Hematopoietic multipotent progenitor cell treated with erythropoietin and hydrocortisone succinate and interleukin-3 and kit ligand, for 6 days (in vitro differentiated cells): ENCODE measurements at regions not wholly inside any gene's neighbourhood (a gene's known extent, or its start where the extent isn't known, plus 50 kb on each side); places are given as distances from the start of the nearest gene placed in this dataset.
"Not testable (repeated sequence)": the region's sequence is repeated elsewhere in the genome, so short reads cannot be mapped to it uniquely, and the experiment has no call there.

Experiments
- DNase-seq: peaks from one replicate; pipeline ENCODE4 v3.0.0-alpha.2; 2015

DNA sequence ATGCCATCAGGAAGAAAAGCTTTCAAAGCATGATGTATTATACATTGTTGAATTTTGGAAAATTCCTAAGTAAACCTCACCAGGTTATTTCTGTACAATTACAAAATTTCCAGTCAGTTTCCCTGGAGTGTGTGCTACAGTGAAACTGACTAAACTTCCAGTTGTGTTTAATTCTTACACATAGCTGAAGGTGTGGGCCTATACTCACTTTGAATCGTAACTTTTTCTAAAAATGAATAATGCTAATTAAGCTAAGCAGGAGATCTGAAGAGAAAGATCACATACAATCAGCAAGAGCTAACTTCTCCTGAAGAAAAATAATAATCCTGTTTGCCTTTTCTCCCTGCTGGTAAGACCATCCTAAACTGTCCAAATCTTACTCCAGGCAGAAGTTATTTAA is 537.2 kb upstream of the PBX1 start:
- DNase-seq: no peak

DNA sequence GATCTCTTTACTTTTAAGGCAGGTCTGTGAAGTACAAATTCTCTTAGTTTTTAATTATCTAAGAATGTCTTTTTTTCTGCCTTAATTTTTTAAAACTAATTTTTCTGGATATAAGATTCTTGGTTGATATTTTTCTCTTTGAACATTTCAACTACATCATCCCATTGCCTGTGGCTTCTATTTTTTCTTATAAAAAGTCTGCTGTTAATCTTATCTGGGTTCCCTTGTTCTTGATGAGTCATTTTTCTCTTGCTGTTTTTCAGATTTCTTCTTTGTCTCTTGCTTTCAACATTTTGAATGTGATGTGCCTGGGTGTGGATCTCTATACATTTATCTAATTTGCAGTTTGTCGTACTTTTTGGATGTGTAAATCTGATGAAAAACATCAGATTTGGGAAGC is 525.2 kb upstream of the PBX1 start:
- DNase-seq: no peak

- DNase-seq: no peak
Measured at GRCh38 chr1:164040754-164041153, 518.2 kb upstream of the PBX1 start.

DNA sequence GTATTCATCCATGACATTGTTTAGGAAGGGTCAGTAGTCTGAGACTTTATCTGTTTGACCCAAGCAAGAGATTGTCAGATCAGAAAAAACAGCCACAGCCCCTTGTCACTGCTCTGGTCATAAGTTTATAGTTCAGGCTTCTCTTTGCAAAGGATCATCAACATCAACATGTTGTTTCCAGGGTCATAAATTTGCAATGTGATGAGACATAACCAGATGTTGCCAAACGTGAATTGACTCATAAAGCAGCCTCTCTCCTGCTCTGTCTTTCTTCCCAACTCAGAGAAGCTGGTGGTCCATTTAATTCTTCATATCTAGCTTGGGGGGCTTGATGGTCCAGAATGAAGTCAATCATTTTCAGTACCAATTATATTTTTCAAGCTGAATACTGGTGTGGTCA is 507.2 kb upstream of the PBX1 start:
- DNase-seq: no peak

DNA sequence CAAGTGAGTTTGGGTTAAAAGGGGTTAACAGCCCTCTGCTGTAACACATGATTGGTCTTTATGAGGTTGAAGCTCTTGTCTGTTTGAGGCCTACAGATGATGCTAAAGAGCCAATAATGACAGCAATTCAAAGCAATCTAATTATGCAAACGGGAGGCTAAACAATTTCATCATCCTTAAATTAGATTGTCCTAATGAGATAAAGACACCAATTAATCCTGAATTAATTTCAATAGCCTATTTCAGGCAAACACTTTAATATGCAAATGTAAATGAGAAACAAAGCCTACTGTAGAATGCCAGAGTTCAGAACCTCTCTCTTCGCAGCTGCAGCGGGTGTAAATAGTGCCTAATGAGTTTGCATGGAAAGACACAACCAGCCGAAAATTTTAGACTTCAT is 504.7 kb upstream of the PBX1 start:
- no peak for DNase-seq

DNA sequence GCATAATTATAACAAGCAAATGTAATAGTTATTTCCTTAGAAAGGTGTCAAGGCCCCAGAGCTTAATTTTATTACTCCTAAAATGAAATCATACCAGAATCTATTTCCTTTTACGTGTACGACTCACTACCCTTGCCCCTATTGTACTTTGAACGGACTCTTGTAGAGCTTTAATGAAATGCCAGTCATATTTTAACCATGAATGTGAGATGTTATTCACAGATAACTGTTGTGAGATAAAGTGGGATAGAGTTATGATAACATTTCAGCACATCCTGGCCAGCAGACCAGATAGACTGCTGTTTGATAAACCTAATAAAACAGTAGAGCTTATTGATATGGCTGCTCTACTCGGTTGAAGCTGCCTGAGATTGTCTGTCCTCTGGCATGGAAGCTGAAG is 500.8 kb upstream of the PBX1 start:
- no peak for DNase-seq

- DNase-seq: no peak
Measured at GRCh38 chr1:164061528-164061927, 497.5 kb upstream of the PBX1 start.

DNA sequence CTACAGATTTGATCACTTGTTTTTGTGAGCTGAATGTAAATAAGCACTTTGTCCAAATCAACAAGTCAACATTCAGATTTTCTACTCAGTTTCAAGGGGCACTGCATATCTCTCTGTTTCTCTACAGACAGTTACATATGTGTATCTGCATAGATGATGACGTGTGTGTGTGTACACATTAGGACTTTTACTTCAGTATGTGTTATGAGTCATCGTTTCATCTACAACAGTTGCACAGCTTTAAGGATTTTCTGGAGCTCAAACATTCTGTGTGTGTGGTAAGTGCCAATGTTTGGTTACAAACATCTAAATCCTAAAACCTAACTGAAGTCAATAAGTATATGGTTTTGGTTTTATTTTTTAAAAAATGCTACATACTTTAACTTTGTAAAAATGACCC is 494.5 kb upstream of the PBX1 start:
- DNase-seq: no peak

DNA sequence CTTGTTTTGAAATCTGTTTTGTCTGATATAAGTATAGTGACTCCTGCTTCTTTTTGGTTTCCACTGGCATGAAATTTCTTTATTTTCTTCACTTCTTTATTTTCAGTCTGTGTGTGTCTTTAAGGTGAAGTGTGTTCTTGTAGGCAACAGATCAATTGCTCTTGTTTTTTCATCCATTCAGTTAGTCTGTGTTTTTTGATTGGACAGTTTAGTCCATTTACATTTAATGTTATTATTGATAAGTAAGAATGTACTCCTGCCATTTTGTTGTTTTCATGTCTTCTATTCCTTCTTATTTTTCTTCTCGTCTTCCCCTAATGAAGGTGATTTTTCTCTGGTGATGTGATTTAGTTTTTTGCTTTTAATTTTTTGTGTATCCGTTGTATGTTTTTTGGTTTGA is 487.7 kb upstream of the PBX1 start:
- DNase-seq: no peak

DNA sequence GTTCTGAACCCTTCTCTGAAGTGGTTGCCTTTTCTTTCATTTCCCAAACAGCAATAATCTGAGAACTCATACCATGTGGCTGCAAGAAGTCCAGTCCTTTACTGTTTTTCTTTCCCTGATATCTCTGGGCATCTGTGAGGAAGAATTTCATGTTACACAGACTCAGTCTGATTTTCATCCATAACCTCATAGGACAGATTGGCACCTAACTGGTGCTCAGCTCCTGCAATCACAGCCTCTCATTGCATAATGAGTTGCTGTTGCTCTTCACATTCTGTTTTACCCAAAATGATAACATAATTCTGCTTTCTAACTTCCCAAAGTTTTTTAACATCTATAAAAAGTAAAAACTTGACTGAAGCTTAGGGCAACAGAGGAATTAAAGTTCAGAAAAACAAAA is 472.2 kb upstream of the PBX1 start:
- DNase-seq: no peak

GRCh38 chr1:164087906-164088453 is 471.0 kb upstream of the PBX1 start:
- DNase-seq: no peak

DNA sequence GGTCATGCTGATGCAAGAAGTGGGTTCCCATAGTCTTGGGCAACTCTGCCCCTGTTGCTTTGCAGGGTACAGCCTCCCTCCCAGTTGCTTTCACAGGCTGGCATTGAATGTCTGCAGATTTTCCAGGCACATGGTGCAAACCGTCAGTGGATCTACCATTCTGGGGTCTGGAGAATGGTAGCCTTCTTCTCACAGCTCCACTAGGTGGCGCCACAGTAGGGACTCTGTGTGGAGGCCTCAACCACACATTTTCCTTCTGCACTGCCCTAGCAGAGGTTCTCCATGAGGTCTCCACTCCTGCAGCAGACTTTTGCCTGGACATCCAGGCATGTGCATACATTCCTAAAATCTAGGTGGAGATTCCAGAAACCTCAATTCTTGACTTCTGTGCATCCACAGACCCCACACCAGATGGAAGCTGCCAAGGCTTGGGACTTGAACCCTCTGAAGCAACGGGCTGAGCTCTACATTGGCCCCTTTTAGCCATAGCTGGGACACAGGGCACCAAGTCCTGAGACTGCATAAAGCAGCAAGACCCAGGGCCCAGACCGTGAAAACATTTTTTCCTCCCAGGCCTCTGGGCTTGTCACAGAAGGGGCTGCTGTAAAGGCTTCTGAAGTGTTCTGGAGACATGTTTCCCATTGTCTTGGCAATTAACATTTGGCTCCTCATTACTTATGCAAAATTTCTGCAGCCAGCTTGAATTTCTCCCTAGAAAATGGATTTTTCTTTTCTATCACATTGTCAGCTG is 466.2 kb upstream of the PBX1 start:
- DNase-seq: peak; percentile 44

DNA sequence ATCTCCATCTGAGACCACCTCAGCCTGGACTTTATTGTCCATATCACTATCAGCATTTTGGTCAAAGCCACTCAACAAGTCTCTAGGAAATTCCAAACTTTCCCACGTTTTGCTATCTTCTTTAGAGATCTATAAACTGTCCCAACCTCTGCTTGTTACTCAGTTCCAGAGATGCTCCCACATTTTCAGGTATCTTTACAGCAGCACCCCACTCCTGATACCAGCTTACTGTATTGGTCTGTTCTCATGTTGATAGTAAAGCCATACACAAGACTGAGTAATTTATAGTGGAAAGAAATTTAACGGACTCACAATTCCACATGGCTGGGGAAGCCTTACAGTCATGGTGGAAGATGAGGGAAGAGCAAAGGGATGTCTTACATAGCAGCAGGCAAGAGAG is 465.4 kb upstream of the PBX1 start:
- no peak for DNase-seq

DNA sequence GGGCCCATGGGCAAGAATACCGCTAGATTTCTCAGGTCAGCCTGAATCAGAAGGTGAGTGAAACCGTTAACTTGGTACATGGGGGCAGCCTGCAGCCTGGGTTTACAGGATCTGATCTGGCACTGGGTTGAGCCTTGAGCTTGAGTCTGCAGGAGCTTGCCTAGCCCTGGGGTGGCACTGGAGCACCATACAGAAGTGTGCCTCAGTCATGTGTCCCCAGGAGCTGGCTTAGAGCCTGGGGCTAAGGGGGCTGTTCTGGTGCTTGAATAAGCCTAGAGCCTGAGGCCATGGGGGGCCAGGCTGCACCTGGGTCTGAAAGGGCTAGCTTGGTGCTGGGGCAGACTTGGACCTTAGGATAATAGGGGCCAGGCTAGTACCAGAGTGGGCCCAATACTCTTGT is 457.2 kb upstream of the PBX1 start:
- no peak for DNase-seq

DNA sequence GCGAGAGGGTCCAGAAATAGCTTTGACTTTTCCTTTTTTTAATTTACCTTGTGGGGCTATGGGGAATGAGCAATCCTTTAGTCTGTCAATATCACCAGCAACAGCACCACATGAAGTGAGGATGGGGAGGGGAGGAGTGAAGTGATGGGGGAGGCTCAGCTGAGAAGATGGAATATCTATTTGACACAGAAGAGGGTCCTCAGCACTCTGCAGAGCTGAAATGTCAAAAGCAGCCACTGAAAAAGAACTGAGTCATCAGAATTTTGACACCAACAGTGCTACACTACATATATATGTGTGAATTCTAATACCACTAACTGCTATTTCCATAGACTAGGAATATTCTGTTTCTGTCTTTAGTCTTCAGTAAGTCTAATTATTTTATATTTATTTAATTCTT is 427.0 kb upstream of the PBX1 start:
- no peak for DNase-seq

- no peak for DNase-seq
Measured at GRCh38 chr1:164137273-164137925, 421.6 kb upstream of the PBX1 start.

DNA sequence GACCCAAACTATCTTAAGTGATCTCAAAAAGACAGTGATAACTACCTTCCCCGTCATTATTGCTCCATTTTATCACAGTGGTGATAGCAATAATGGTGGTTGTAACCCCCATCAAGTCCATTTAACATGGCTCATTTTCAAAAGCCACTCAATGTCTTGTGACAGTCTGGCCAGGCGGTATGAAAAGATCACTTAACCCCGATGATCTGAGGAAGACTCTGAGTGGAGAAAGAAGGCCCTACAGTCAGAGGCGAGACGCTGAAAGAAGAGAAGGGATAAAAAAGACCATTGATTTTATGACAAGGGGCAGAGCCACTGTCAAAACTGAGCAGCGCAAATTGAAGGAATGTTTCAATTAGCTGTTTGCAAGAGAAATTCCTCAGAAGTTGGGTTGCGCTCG is 417.2 kb upstream of the PBX1 start:
- no peak for DNase-seq

GRCh38 chr1:164154622-164155021 is 404.4 kb upstream of the PBX1 start:
- DNase-seq: no peak

GRCh38 chr1:164155347-164155746 is 403.6 kb upstream of the PBX1 start:
- DNase-seq: no peak

GRCh38 chr1:164163289-164163849 is 395.6 kb upstream of the PBX1 start:
- DNase-seq: no peak

DNA sequence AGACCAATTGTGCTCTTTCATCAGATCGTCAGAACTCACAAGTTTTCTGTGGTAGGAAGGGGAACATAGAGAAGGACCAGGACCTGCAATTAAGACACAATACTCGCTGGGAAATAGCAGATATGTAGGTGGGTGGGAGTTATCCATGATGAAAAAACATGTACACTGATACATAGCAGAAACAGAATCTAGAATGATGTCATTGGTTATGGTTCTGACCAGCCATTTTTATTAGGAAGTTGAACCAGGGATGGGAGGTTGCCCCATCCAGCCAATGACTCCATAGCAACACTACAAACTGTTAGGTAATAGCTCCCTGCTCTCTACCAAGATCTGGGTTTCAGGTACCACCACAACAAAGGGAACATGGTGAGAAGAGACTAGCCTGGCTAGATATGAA is 393.5 kb upstream of the PBX1 start:
- DNase-seq: no peak

GRCh38 chr1:164166454-164166853 is 392.5 kb upstream of the PBX1 start:
- DNase-seq: not testable (repeated sequence)

- no peak for DNase-seq
Measured at GRCh38 chr1:164177118-164177517, 381.9 kb upstream of the PBX1 start.

DNA sequence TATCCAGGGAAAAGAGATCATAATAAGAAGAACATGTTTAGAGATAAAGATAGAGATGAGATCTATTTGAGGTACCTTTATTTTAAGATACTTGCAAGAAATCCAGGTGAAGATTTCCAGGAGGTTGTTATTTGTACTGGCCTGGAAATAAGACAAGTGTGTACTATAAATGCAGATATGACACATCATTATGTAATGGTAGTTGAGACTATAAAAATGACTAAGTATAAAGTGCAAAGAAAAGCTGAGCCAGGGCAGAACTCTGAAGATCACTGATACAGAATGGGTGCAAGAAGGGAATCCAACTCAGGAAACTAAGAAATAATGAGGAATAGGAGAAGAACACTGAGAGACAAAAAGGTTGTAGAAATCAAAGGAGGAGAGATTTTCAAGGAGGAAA is 378.2 kb upstream of the PBX1 start:
- DNase-seq: no peak
